ENCODE measurements at regions not wholly inside any gene's neighbourhood (a gene's known extent, or its start where the extent isn't known, plus 50 kb on each side); places are given as distances from the start of the nearest gene placed in this dataset.
"Not testable (repeated sequence)": the region's sequence is repeated elsewhere in the genome, so short reads cannot be mapped to it uniquely, and the experiment has no call there.

- TF ChIP-seq CTCF (conservative IDR thresholded peaks at IDR 0.05; ENCODE audit: low read depth, low read length): no peak
- no peak overlapping the region for H3K4me3 ChIP-seq (ENCODE audit: low read depth, low read length)
- DNase-seq (ENCODE audit: low read depth): no peak
These were observed 323.2 kb upstream of the SLC39A10 start for GRCh38 chr2:195333869-195334268.

- DNase-seq (ENCODE audit: low read depth): no peak
- TF ChIP-seq CTCF (conservative IDR thresholded peaks at IDR 0.05; ENCODE audit: low read depth, low read length): no peak
- H3K4me3 ChIP-seq (ENCODE audit: low read depth, low read length): no peak overlapping the region
These were observed 325.1 kb upstream of the SLC39A10 start for GRCh38 chr2:195331966-195332365.

- no peak for TF ChIP-seq CTCF (conservative IDR thresholded peaks at IDR 0.05; ENCODE audit: low read depth, low read length)
- H3K4me3 ChIP-seq (ENCODE audit: low read depth, low read length): no peak overlapping the region
- no peak for DNase-seq (ENCODE audit: low read depth)
These were observed 325.9 kb upstream of the SLC39A10 start for GRCh38 chr2:195331129-195331528.

GRCh38 chr2:195330513-195330956 is 326.5 kb upstream of the SLC39A10 start:
- TF ChIP-seq CTCF (conservative IDR thresholded peaks at IDR 0.05; ENCODE audit: low read depth, low read length): no peak

GRCh38 chr2:195329784-195330183 is 327.2 kb upstream of the SLC39A10 start:
- H3K4me3 ChIP-seq (ENCODE audit: low read depth, low read length); DNase-seq (ENCODE audit: low read depth): not testable (repeated sequence)

More at GRCh38 chr2:195330513-195330956, 326.5 kb upstream of the SLC39A10 start:
- no peak overlapping the region for H3K4me3 ChIP-seq (ENCODE audit: low read depth, low read length)
- DNase-seq (ENCODE audit: low read depth): no peak

- no peak overlapping the region for H3K4me3 ChIP-seq (ENCODE audit: low read depth, low read length)
- no peak for DNase-seq (ENCODE audit: low read depth)
- no peak for TF ChIP-seq CTCF (conservative IDR thresholded peaks at IDR 0.05; ENCODE audit: low read depth, low read length)
These were observed 330.5 kb upstream of the SLC39A10 start for GRCh38 chr2:195326537-195326936.

GRCh38 chr2:195322324-195322723 is 334.7 kb upstream of the SLC39A10 start:
- TF ChIP-seq CTCF (conservative IDR thresholded peaks at IDR 0.05; ENCODE audit: low read depth, low read length): no peak
- no peak for DNase-seq (ENCODE audit: low read depth)
- H3K4me3 ChIP-seq (ENCODE audit: low read depth, low read length): no peak overlapping the region

Data from choroid plexus epithelial cell (primary cell).